Spleen (tissue), 11 donors: ENCODE measurements at regions not wholly inside any gene's neighbourhood (a gene's known extent, or its start where the extent isn't known, plus 50 kb on each side); places are given as distances from the start of the nearest gene placed in this dataset.

Experiments
- DNase-seq: peaks from one replicate; pipeline ENCODE4 v3.0.0-alpha.2; 2020
- H3K27ac ChIP-seq, 8 donors: fragments of 200-600 bp; sonication (generic) in 7 of 8; 1 replicate in 4 of 8; 2 replicates in 4 of 8; pipeline versions ENCODE4 v1.5.0 to v1.8.0; 2016 to 2021; ENCODE audit warnings: inconsistent platforms in 4 of 8, mild to moderate bottlenecking in 4 of 8, moderate library complexity in 1 of 8
- H3K27me3 ChIP-seq, 7 donors: fragments of 200-600 bp; sonication (generic) in 6 of 7; replicated peaks in 1 of 7; 1 replicate in 4 of 7; 2 replicates in 3 of 7; pipeline versions ENCODE4 v1.5.0 to v1.8.0; 2016 to 2021; ENCODE audit warnings: inconsistent platforms in 3 of 7, mild to moderate bottlenecking in 1 of 7
- H3K36me3 ChIP-seq, 6 donors: fragments of 200-600 bp; sonication (generic) in 5 of 6; 1 replicate in 4 of 6; 2 replicates in 2 of 6; pipeline versions ENCODE4 v1.5.0 to v1.8.0; 2016 to 2021; ENCODE audit warnings: inconsistent platforms in 2 of 6
- H3K4me1 ChIP-seq, 6 donors: fragments of 200-600 bp; sonication (generic) in 5 of 6; 1 replicate in 3 of 6; 2 replicates in 3 of 6; pipeline versions ENCODE4 v1.5.0 to v1.8.0; 2016 to 2021; ENCODE audit warnings: inconsistent platforms in 3 of 6
- H3K4me3 ChIP-seq, 8 donors: fragments of 200-600 bp; sonication (generic) in 7 of 8; 1 replicate in 4 of 8; 2 replicates in 4 of 8; pipeline versions ENCODE4 v1.5.0 to v1.8.0; 2016 to 2021; ENCODE audit warnings: inconsistent platforms in 4 of 8, mild to moderate bottlenecking in 4 of 8, moderate library complexity in 2 of 8
- H3K9me3 ChIP-seq, 8 donors: fragments of 200-600 bp; sonication (generic) in 7 of 8; 1 replicate in 4 of 8; 2 replicates in 4 of 8; pipeline versions ENCODE4 v1.5.0 to v1.8.0; 2016 to 2021; ENCODE audit warnings: inconsistent platforms in 4 of 8
- CTCF ChIP-seq, 11 experiments: fragments of 200-600 bp in 7 of 11; fragments of 450-650 bp in 4 of 11; sonication (generic) in 4 of 11; IDR thresholded peaks in 8 of 11; conservative IDR thresholded peaks in 3 of 11; 1 replicate in 7 of 11; 2 replicates in 4 of 11; pipeline versions ENCODE4 v1.4.0 to v1.8.0; 2016 to 2021; ENCODE audit warnings: antibody characterized with exemption in 11 of 11, inconsistent platforms in 4 of 11, mild to moderate bottlenecking in 1 of 11
- POLR2A ChIP-seq, 3 donors: fragments of 450-650 bp; IDR thresholded peaks; one replicate each; pipeline ENCODE4 v1.5.1; 2017; ENCODE audit warnings: antibody characterized with exemption in 3 of 3, mild to moderate bottlenecking in 1 of 3
- POLR2AphosphoS5 ChIP-seq, 3 donors: sonication (generic); formaldehyde crosslinking; IDR thresholded peaks; one replicate each; pipeline ENCODE4 v1.5.1; 2017; ENCODE audit warnings: antibody characterized with exemption in 3 of 3
- WGBS, 5 donors: extraction: QIAGEN DNeasy Blood & Tissue Kit in 3 of 5; methylation state at CpG; one replicate each; pipeline versions ENCODE4 v1.1.5 to v1.1.7; 2013 to 2018; 5-methylcytosine and 5-hydroxymethylcytosine counted together
- intact Hi-C: fragments of 100-400 bp; cut with DNase I; formaldehyde crosslinking; loops from one replicate; pipeline ENCODE4 v1.15.0; 2023; ENCODE audit warnings: low total_unique reads
- donor health status: healthy with polysubstance abuse.
- donor health status: DM: no; HTN: no; CAD: no; lungs with moderate emphysema.
- donor health status: DM: no; HTN: no; CAD: no.
- donor health status: Bipolar disorder and iron deficiency.
- donor health status: healthy.
- donor health status: DM: no; HTN: no; CAD: no.
- donor health status: DM: yes; HTN: yes; CAD: no.

- 27 to 50% (median 35%) methylated on average over 2 of the region's 2 CpGs for WGBS, 5 donors
- Histone ChIP-seq H3K27ac (no peak overlapping the region), H3K36me3 (no peaks in the 10 kb centered on the region), H3K4me3 (no peak overlapping the region), H3K27me3 (peaks cover 0 to 6% (median 0%) of the 10 kb centered on the region in 7 donors), H3K4me1 (no peaks in the 10 kb centered on the region), H3K9me3 (peaks cover 0 to 20% (median 13%) of the 10 kb centered on the region in 8 donors)
- no peak for DNase-seq
- TF ChIP-seq POLR2A (IDR thresholded peaks at IDR 0.05): no peak
- peak in 8 of 11 experiments; percentile 24 to 58 (median 39) for TF ChIP-seq CTCF (IDR thresholded peaks at IDR 0.05 in 8 of 11, conservative IDR thresholded peaks at IDR 0.05 in 3 of 11)
- intact Hi-C loops: no loop called here
These were observed 122.2 kb upstream of the DCBLD2 start for GRCh38 chr3:99023590-99024192.

- DNase-seq: no peak
- Histone ChIP-seq H3K9me3 (peaks cover 0 to 2% (median 0%) of the 10 kb centered on the region in 8 donors), H3K4me1 (no peaks in the 10 kb centered on the region), H3K27ac (no peak overlapping the region), H3K4me3 (no peak overlapping the region), H3K27me3 (peaks cover 0 to 6% (median 0%) of the 10 kb centered on the region in 7 donors), H3K36me3 (no peaks in the 10 kb centered on the region)
- TF ChIP-seq POLR2AphosphoS5 (IDR thresholded peaks at IDR 0.05) (no peak), POLR2A (IDR thresholded peaks at IDR 0.05) (no peak), CTCF (IDR thresholded peaks at IDR 0.05 in 8 of 11, conservative IDR thresholded peaks at IDR 0.05 in 3 of 11) (no peak)
- intact Hi-C loops: no loop called here
- WGBS, 5 donors: 75 to 93% (median 89%) methylated on average over 1 of the region's 1 CpG
These were observed 120.0 kb upstream of the DCBLD2 start for GRCh38 chr3:99021466-99021865.

- Histone ChIP-seq H3K4me1 (no peaks in the 10 kb centered on the region), H3K27ac (no peak overlapping the region), H3K27me3 (no peaks in the 10 kb centered on the region), H3K36me3 (no peaks in the 10 kb centered on the region), H3K4me3 (no peak overlapping the region), H3K9me3 (no peaks in the 10 kb centered on the region)
- intact Hi-C loops: no loop called here
- no peak for DNase-seq
- TF ChIP-seq POLR2AphosphoS5 (IDR thresholded peaks at IDR 0.05): no peak
- no peak for TF ChIP-seq CTCF (IDR thresholded peaks at IDR 0.05 in 8 of 11, conservative IDR thresholded peaks at IDR 0.05 in 3 of 11)
- TF ChIP-seq POLR2A (IDR thresholded peaks at IDR 0.05): no peak
- 63 to 90% (median 78%) methylated on average over 1 of the region's 1 CpG for WGBS, 5 donors
These were observed 115.0 kb upstream of the DCBLD2 start for GRCh38 chr3:99016452-99016851.

- WGBS, 5 donors: 46 to 78% (median 58%) methylated on average over 3 of the region's 3 CpGs
- intact Hi-C loops: no loop called here
- Histone ChIP-seq H3K36me3 (no peaks in the 10 kb centered on the region), H3K4me3 (no peak overlapping the region), H3K4me1 (no peaks in the 10 kb centered on the region), H3K27ac (no peak overlapping the region), H3K27me3 (no peaks in the 10 kb centered on the region), H3K9me3 (no peaks in the 10 kb centered on the region)
- TF ChIP-seq POLR2AphosphoS5 (IDR thresholded peaks at IDR 0.05) (no peak), CTCF (IDR thresholded peaks at IDR 0.05 in 8 of 11, conservative IDR thresholded peaks at IDR 0.05 in 3 of 11) (no peak), POLR2A (IDR thresholded peaks at IDR 0.05) (no peak)
- no peak for DNase-seq
These were observed 112.4 kb upstream of the DCBLD2 start for GRCh38 chr3:99013777-99014315.
